Hepatocyte (in vitro differentiated cells): ENCODE measurements at regions not wholly inside any gene's neighbourhood (a gene's known extent, or its start where the extent isn't known, plus 50 kb on each side); places are given as distances from the start of the nearest gene placed in this dataset.
A peak's percentile ranks its signal among the peaks of the same experiment; 100 is the strongest.

Experiments used
- DNase-seq: peaks from one replicate; pipeline ENCODE4 v3.0.0-alpha.2; 2016; ENCODE audit warnings: low spot score
- H2AFZ ChIP-seq: fragments of 200-600 bp; sonication (generic); 2 replicates; pipeline ENCODE4 v1.6.0; 2016; ENCODE audit warnings: antibody characterized with exemption, mild to moderate bottlenecking
- H3K27ac ChIP-seq: fragments of 200-600 bp; sonication (generic); 2 replicates; pipeline ENCODE4 v1.5.1; 2016; ENCODE audit warnings: mild to moderate bottlenecking
- H3K27me3 ChIP-seq: fragments of 200-600 bp; sonication (generic); 2 replicates; pipeline ENCODE4 v1.6.1; 2016
- H3K36me3 ChIP-seq: fragments of 200-600 bp; sonication (generic); replicated peaks from 2 replicates; pipeline ENCODE4 v1.5.1; 2016; ENCODE audit warnings: low read depth; ENCODE audit not compliant: insufficient read depth
- H3K4me1 ChIP-seq: fragments of 200-600 bp; sonication (generic); 2 replicates; pipeline ENCODE4 v1.5.1; 2016; ENCODE audit warnings: mild to moderate bottlenecking, moderate library complexity; ENCODE audit not compliant: insufficient read depth
- H3K4me2 ChIP-seq: fragments of 200-600 bp; sonication (generic); 2 replicates; pipeline ENCODE4 v1.6.0; 2016
- H3K4me3 ChIP-seq: fragments of 200-600 bp; sonication (generic); 2 replicates; pipeline ENCODE4 v1.5.1; 2016; ENCODE audit warnings: mild to moderate bottlenecking
- H3K79me2 ChIP-seq: fragments of 200-600 bp; sonication (generic); 2 replicates; pipeline ENCODE4 v1.6.0; 2017; ENCODE audit warnings: mild to moderate bottlenecking
- H3K9me2 ChIP-seq: fragments of 200-600 bp; sonication (generic); replicated peaks from 2 replicates; pipeline ENCODE4 v1.6.0; 2017; ENCODE audit warnings: mild to moderate bottlenecking; ENCODE audit not compliant: insufficient read depth
- H3K9me3 ChIP-seq: fragments of 200-600 bp; sonication (generic); 2 replicates; pipeline ENCODE4 v1.5.1; 2016; ENCODE audit warnings: low read depth, mild to moderate bottlenecking
- H4K20me1 ChIP-seq: fragments of 200-600 bp; sonication (generic); 2 replicates; pipeline ENCODE4 v1.6.0; 2016; ENCODE audit warnings: mild to moderate bottlenecking; ENCODE audit not compliant: insufficient read depth, poor library complexity, severe bottlenecking
- EZH2 ChIP-seq: fragments of 200-600 bp; sonication (generic); IDR thresholded peaks from 2 replicates; pipeline ENCODE4 v1.6.1; 2016; ENCODE audit warnings: antibody characterized with exemption, mild to moderate bottlenecking, borderline replicate concordance
- EZH2phosphoT487 ChIP-seq: fragments of 200-600 bp; sonication (generic); IDR thresholded peaks from one replicate; pipeline ENCODE4 v1.6.1; 2018; ENCODE audit warnings: antibody characterized with exemption, mild to moderate bottlenecking, low read depth, moderate library complexity; ENCODE audit not compliant: unreplicated experiment, severe bottlenecking
- WGBS: methylation state at CpG from one replicate; pipeline ENCODE4 v1.1.6; 2016; ENCODE audit warnings: low lambda C conversion rate; ENCODE audit errors: missing lambda C conversion rate; 5-methylcytosine and 5-hydroxymethylcytosine counted together
- TF ChIP-seq, protein P1 (sequence below): fragments of 200-600 bp; sonication (generic); IDR thresholded peaks from 2 replicates; pipeline ENCODE4 v1.5.1; 2016; ENCODE audit warnings: antibody characterized with exemption, mild to moderate bottlenecking; ENCODE audit not compliant: poor library complexity

DNA sequence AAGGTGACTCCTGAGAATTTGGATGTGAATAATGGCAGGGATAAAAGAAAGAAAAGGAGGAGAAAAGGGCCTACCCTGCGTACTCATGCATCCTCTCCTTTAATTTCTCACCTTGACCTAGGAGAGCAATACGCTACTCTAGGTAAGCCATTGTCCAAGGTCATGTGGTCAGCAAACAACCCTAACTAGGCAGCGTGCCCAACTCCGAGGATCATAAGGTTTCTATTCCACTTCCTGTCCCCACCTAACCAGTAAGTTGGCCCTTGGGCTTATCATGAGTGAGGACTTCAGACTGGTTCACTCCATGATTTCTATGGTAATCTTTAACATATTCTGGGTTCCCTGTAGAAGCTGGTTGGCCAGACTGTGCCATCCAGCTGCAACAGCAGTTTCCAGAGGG is 315.1 kb upstream of the CCL2 start:
- Histone ChIP-seq H3K27ac (no peak overlapping the region), H3K4me3 (no peak overlapping the region), H3K4me2 (no peak overlapping the region), H3K36me3 (no peaks in the 10 kb centered on the region), H4K20me1 (no peaks in the 10 kb centered on the region), H3K27me3 (no peaks in the 10 kb centered on the region), H3K9me3 (no peaks in the 10 kb centered on the region), H3K9me2 (no peaks in the 10 kb centered on the region), H3K79me2 (no peaks in the 10 kb centered on the region), H3K4me1 (no peaks in the 10 kb centered on the region), H2AFZ (no peak overlapping the region)
- 92% methylated on average over 4 of the region's 4 CpGs for WGBS
- TF ChIP-seq EZH2 (no peak), EZH2phosphoT487 (no peak)
- TF ChIP-seq, protein P1, sequence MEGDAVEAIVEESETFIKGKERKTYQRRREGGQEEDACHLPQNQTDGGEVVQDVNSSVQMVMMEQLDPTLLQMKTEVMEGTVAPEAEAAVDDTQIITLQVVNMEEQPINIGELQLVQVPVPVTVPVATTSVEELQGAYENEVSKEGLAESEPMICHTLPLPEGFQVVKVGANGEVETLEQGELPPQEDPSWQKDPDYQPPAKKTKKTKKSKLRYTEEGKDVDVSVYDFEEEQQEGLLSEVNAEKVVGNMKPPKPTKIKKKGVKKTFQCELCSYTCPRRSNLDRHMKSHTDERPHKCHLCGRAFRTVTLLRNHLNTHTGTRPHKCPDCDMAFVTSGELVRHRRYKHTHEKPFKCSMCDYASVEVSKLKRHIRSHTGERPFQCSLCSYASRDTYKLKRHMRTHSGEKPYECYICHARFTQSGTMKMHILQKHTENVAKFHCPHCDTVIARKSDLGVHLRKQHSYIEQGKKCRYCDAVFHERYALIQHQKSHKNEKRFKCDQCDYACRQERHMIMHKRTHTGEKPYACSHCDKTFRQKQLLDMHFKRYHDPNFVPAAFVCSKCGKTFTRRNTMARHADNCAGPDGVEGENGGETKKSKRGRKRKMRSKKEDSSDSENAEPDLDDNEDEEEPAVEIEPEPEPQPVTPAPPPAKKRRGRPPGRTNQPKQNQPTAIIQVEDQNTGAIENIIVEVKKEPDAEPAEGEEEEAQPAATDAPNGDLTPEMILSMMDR = no peak
- no peak for DNase-seq

DNA sequence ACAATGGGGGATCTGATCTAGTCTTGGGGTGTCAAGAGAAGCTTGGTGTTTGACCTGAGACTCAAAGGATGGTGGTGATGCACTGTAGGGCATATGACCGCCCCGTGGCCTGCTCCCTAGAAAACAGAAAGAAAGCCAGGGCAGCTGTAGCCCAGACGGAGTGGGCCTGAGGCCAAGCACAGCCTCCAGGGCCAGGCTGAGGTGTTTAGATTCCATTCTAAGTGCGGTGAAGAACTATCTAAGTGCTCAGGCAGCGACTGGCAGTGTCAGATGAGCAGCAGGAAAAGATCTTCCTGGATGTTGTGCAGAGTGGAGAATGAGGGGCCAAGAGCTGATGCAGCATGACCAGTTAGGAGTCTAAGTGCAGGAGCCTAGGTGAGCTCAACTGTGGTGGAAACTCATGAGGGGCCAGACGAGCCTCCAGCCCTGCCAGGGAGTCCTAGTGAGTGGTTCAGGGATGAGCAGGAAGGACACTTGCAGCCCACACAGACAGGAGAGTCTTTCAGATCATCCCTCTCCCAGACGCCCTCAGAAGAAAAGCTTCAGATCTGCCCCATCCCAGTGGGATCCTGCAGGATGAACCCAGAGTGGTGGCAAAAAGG is 314.2 kb upstream of the CCL2 start:
- H3K9me3 ChIP-seq = no peaks in the 10 kb centered on the region
- H4K20me1 ChIP-seq = no peaks in the 10 kb centered on the region
- WGBS = 67% methylated on average over 7 of the region's 7 CpGs
- no peaks in the 10 kb centered on the region for H3K79me2 ChIP-seq
- no peak overlapping the region for H3K27ac ChIP-seq
- H3K27me3 ChIP-seq = no peaks in the 10 kb centered on the region
- no peak for DNase-seq
- no peaks in the 10 kb centered on the region for H3K36me3 ChIP-seq
- H3K4me2 ChIP-seq = no peak overlapping the region
- H2AFZ ChIP-seq = no peak overlapping the region
- no peaks in the 10 kb centered on the region for H3K9me2 ChIP-seq
- TF ChIP-seq, protein P1 = no peak
- no peak for TF ChIP-seq EZH2
- TF ChIP-seq EZH2phosphoT487 = no peak
- no peaks in the 10 kb centered on the region for H3K4me1 ChIP-seq
- no peak overlapping the region for H3K4me3 ChIP-seq

DNA sequence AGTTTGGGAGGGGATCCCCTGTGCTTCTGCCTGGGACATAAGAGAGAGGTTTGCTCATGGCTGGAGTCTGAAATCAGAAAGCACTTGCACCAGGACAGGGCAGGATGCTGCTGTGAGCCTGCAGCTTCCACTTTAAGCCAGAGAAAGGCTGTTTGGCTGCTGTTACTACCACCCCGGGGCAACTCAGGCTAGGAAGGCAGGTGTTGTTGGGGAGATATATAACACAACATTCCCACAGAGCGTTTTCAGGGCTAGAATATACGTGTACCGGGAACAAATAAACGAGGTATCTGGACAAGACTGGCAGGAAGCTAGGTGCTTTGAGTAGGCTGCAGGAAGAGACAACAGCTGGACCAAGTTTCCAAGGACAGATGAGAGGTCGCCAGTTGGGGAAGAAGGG is 313.3 kb upstream of the CCL2 start:
- no peak overlapping the region for H3K4me2 ChIP-seq
- no peak for DNase-seq
- no peaks in the 10 kb centered on the region for H4K20me1 ChIP-seq
- H3K36me3 ChIP-seq = no peaks in the 10 kb centered on the region
- H3K4me3 ChIP-seq = no peak overlapping the region
- H3K79me2 ChIP-seq = no peaks in the 10 kb centered on the region
- no peak overlapping the region for H3K27ac ChIP-seq
- H3K9me3 ChIP-seq = no peaks in the 10 kb centered on the region
- H3K9me2 ChIP-seq = no peaks in the 10 kb centered on the region
- no peaks in the 10 kb centered on the region for H3K27me3 ChIP-seq
- TF ChIP-seq EZH2phosphoT487 (no peak), EZH2 (no peak)
- TF ChIP-seq, protein P1 = no peak
- no peak overlapping the region for H2AFZ ChIP-seq
- no peaks in the 10 kb centered on the region for H3K4me1 ChIP-seq
- 91% methylated on average over 6 of the region's 6 CpGs for WGBS

DNA sequence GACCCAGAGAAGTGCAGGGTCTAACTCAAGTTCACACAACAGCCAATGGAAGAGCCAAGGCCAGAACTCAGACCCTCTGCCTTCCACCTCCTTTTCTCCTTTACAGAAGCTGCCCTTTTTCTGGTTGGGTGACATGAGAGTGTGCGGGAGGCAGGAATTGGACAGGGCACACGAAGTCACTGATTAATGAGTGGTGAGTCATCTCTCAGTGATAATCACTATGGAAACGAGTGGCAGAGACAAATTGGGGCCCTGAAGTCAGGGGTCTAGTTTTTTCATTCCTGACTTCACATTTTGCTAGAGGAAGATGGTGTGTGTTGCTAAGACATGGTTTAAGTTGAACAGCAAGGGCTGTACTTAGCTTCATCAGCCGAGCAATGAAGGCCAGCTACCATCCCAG is 312.7 kb upstream of the CCL2 start:
- Histone ChIP-seq H3K4me2 (no peak overlapping the region), H3K27me3 (no peaks in the 10 kb centered on the region), H2AFZ (no peak overlapping the region), H3K4me1 (no peaks in the 10 kb centered on the region), H3K79me2 (no peaks in the 10 kb centered on the region), H4K20me1 (no peaks in the 10 kb centered on the region), H3K9me2 (no peaks in the 10 kb centered on the region), H3K27ac (no peak overlapping the region), H3K36me3 (no peaks in the 10 kb centered on the region), H3K9me3 (no peaks in the 10 kb centered on the region), H3K4me3 (no peak overlapping the region)
- TF ChIP-seq EZH2 = no peak
- TF ChIP-seq, protein P1 = no peak
- TF ChIP-seq EZH2phosphoT487 = no peak
- WGBS = 35% methylated on average over 4 of the region's 4 CpGs
- peak; percentile 17 for DNase-seq
